ENCODE measurements at regions not wholly inside any gene's neighbourhood (a gene's known extent, or its start where the extent isn't known, plus 50 kb on each side); places are given as distances from the start of the nearest gene placed in this dataset.
"Not testable (repeated sequence)": the region's sequence is repeated elsewhere in the genome, so short reads cannot be mapped to it uniquely, and the experiment has no call there.

DNA sequence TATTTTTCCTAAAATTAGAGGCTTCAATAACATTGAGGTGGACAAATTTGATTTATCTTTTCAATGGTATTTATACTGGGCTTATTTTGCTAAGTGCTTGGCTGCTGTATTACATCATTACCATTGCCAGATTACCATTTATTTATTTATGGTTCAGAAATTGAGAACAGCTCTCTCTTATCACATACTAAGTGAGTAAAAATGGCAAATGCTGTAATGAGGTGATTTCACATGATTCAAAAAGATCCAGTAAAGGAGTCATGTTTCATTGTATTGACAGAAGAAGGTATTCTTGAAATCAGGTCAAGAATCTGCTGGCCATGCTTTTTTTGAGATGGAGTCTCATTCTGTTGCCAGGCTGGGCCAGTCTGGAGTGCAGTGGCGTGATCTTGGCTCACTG, 322.6 kb downstream of the KIF20B start:
- no peaks in the 10 kb centered on the region for H3K36me3 ChIP-seq (ENCODE audit: insufficient read depth, low read length)
- no peak overlapping the region for H3K4me3 ChIP-seq
- no peak for DNase-seq (ENCODE audit: low read depth, low spot score)
- H3K9me3 ChIP-seq (ENCODE audit: low read depth, low read length), result no peaks in the 10 kb centered on the region
- TF ChIP-seq FOXP2 (optimal IDR thresholded peaks at IDR 0.05; ENCODE audit: control extremely low read depth, extremely low read length, insufficient read depth), result no peak
- TF ChIP-seq EZH2 (IDR thresholded peaks at IDR 0.05), result no peak
- TF ChIP-seq POLR2AphosphoS5 (IDR thresholded peaks at IDR 0.05; ENCODE audit: borderline replicate concordance, low read depth, low read length), result no peak
- H3K9ac ChIP-seq (ENCODE audit: insufficient read length), result no peak overlapping the region
- H3K27ac ChIP-seq, result no peak overlapping the region

DNA sequence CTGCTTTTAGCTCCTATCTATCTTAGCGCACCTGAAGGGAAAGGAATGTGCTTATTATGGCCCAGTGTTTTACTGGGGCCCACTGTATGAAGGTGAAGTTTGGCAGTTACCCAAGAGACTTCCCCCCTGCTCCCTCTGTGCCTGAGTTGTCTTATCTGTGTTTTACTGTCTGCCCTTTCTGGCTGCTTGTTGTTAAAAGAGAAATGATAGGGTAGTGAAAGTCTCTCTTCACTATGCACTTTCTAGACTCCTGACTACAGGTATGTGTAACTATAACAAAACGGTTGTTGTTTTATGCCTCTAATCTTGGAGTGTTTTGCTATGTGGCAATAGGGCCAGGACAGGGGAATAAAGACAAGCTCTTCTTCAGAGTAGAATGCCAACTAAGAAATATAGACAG, 326.9 kb downstream of the KIF20B start:
- H3K27ac ChIP-seq, result no peak overlapping the region
- TF ChIP-seq EZH2 (IDR thresholded peaks at IDR 0.05) (no peak), POLR2AphosphoS5 (IDR thresholded peaks at IDR 0.05; ENCODE audit: borderline replicate concordance, low read depth, low read length) (no peak), FOXP2 (optimal IDR thresholded peaks at IDR 0.05; ENCODE audit: control extremely low read depth, extremely low read length, insufficient read depth) (no peak)

DNA sequence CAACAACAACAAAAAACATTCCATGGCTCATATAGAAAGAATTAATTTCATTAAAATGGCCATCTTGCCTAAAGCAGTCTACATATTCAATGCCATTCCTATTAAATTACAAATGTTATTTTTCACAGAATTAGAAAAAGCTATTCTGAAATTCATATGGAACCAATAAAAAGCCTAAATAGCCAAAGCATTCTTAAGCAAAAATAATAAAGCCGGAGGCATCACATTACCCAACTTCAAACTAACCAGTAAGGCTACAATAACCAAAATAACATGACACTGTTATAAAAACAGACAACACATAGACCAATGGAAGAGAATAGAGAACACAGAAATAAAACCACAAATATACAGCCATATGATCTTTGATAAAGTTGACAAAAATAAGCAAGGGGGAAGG, 330.4 kb downstream of the KIF20B start:
- no peak for TF ChIP-seq FOXP2 (optimal IDR thresholded peaks at IDR 0.05; ENCODE audit: control extremely low read depth, extremely low read length, insufficient read depth)
- no peak for TF ChIP-seq POLR2AphosphoS5 (IDR thresholded peaks at IDR 0.05; ENCODE audit: borderline replicate concordance, low read depth, low read length)
- TF ChIP-seq EZH2 (IDR thresholded peaks at IDR 0.05), result no peak
- Histone ChIP-seq H3K27ac (no peak overlapping the region), H3K36me3 (ENCODE audit: insufficient read depth, low read length) (no peaks in the 10 kb centered on the region), H3K4me3 (no peak overlapping the region), H3K9ac (ENCODE audit: insufficient read length) (no peak overlapping the region), H3K9me3 (ENCODE audit: low read depth, low read length) (no peaks in the 10 kb centered on the region)
- DNase-seq (ENCODE audit: low read depth, low spot score), result no peak

More for the DNA sequence above, 326.9 kb downstream of the KIF20B start:
- no peaks in the 10 kb centered on the region for H3K36me3 ChIP-seq (ENCODE audit: insufficient read depth, low read length)
- H3K9ac ChIP-seq (ENCODE audit: insufficient read length), result no peak overlapping the region
- DNase-seq (ENCODE audit: low read depth, low spot score), result no peak
- H3K4me3 ChIP-seq, result no peak overlapping the region
- no peaks in the 10 kb centered on the region for H3K9me3 ChIP-seq (ENCODE audit: low read depth, low read length)

- TF ChIP-seq FOXP2 (optimal IDR thresholded peaks at IDR 0.05; ENCODE audit: control extremely low read depth, extremely low read length, insufficient read depth) (no peak), EZH2 (IDR thresholded peaks at IDR 0.05) (no peak), POLR2AphosphoS5 (IDR thresholded peaks at IDR 0.05; ENCODE audit: borderline replicate concordance, low read depth, low read length) (no peak)
- no peaks in the 10 kb centered on the region for H3K9me3 ChIP-seq (ENCODE audit: low read depth, low read length)
- H3K4me3 ChIP-seq, result no peak overlapping the region
- H3K27ac ChIP-seq, result no peak overlapping the region
- H3K9ac ChIP-seq (ENCODE audit: insufficient read length), result no peak overlapping the region
- no peaks in the 10 kb centered on the region for H3K36me3 ChIP-seq (ENCODE audit: insufficient read depth, low read length)
- DNase-seq (ENCODE audit: low read depth, low spot score), result no peak
These were observed 331.1 kb downstream of the KIF20B start for GRCh38 chr10:90032519-90032918.

- H3K4me3 ChIP-seq; H3K9me3 ChIP-seq (ENCODE audit: low read depth, low read length); DNase-seq (ENCODE audit: low read depth, low spot score); H3K9ac ChIP-seq (ENCODE audit: insufficient read length); H3K36me3 ChIP-seq (ENCODE audit: insufficient read depth, low read length); H3K27ac ChIP-seq: not testable (repeated sequence)
These were observed 333.5 kb downstream of the KIF20B start for GRCh38 chr10:90034862-90035261.

DNA sequence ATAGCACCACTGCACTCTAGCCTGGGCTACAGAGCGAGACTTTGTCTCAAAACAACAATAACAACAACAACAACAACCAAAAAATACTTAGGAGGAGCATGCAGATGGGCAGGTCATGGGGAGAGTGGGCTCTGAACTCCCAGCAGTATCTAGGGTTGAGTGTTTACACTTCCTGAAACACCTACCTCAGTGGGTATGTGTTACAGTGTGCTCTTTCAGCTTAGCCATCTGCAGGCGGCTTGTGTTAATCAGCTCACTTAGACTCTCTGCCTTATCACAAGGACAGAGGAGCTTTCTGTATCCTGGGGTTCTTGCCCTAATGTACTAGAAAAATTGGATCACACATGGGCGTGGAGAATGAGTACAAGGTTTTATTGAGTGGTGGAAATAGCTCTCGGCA, 340.2 kb downstream of the KIF20B start:
- H3K9ac ChIP-seq (ENCODE audit: insufficient read length), result no peak overlapping the region
- no peaks in the 10 kb centered on the region for H3K36me3 ChIP-seq (ENCODE audit: insufficient read depth, low read length)
- H3K9me3 ChIP-seq (ENCODE audit: low read depth, low read length), result no peaks in the 10 kb centered on the region
- DNase-seq (ENCODE audit: low read depth, low spot score), result no peak
- H3K27ac ChIP-seq, result no peak overlapping the region
- TF ChIP-seq EZH2 (IDR thresholded peaks at IDR 0.05) (no peak), POLR2AphosphoS5 (IDR thresholded peaks at IDR 0.05; ENCODE audit: borderline replicate concordance, low read depth, low read length) (no peak), FOXP2 (optimal IDR thresholded peaks at IDR 0.05; ENCODE audit: control extremely low read depth, extremely low read length, insufficient read depth) (no peak)
- no peak overlapping the region for H3K4me3 ChIP-seq

DNA sequence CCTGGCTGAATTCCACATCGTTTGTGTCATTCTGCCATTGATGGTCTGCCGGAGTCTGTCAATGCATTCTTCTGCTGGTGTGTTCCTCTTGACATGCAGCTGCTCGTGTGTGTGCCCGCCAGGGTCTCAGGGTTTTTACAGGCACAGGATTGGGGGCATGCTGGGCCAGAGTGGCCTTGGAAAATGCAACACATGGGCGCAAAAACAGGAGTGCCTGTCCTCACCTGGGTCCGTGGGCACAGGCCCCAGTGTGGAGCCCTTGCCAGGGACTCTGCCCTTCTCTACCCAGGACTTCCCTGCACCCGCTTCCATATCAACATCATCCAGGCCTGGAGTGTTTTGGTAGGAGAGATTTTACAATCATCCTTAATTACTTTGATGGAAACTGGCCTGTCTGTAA, 340.7 kb downstream of the KIF20B start:
- no peak overlapping the region for H3K4me3 ChIP-seq
- H3K9me3 ChIP-seq (ENCODE audit: low read depth, low read length), result no peaks in the 10 kb centered on the region
- no peak overlapping the region for H3K9ac ChIP-seq (ENCODE audit: insufficient read length)
- no peak overlapping the region for H3K27ac ChIP-seq
- TF ChIP-seq EZH2 (IDR thresholded peaks at IDR 0.05) (no peak), POLR2AphosphoS5 (IDR thresholded peaks at IDR 0.05; ENCODE audit: borderline replicate concordance, low read depth, low read length) (no peak), FOXP2 (optimal IDR thresholded peaks at IDR 0.05; ENCODE audit: control extremely low read depth, extremely low read length, insufficient read depth) (no peak)
- no peak for DNase-seq (ENCODE audit: low read depth, low spot score)
- no peaks in the 10 kb centered on the region for H3K36me3 ChIP-seq (ENCODE audit: insufficient read depth, low read length)

DNA sequence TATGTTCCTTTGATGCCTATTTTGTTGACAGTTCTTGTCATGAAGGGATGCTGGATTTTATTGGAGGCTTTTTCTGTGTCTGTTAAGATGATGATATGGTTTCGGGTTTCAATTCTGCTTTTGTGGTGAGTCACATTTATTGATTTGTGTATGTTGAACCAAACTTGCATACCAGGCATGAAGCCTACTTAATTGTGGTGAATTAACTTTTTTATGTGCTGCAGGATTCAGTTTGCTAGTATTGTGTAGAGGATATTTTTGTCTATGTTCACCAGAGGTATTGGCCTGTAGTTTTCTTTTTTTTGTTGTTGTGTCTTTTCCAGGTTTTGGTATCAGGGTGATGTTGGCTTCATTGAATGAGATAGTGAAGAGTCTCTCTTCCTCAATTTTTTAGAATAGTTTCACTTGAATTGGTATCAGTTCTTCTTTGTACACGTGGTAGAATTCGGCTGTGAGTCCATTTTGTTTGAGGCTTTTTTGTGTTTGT, 345.9 kb downstream of the KIF20B start:
- Histone ChIP-seq H3K36me3 (ENCODE audit: insufficient read depth, low read length) (no peaks in the 10 kb centered on the region), H3K9me3 (ENCODE audit: low read depth, low read length) (no peaks in the 10 kb centered on the region), H3K4me3 (no peak overlapping the region), H3K27ac (no peak overlapping the region), H3K9ac (ENCODE audit: insufficient read length) (no peak overlapping the region)
- TF ChIP-seq EZH2 (IDR thresholded peaks at IDR 0.05) (no peak), FOXP2 (optimal IDR thresholded peaks at IDR 0.05; ENCODE audit: control extremely low read depth, extremely low read length, insufficient read depth) (no peak), POLR2AphosphoS5 (IDR thresholded peaks at IDR 0.05; ENCODE audit: borderline replicate concordance, low read depth, low read length) (no peak)
- DNase-seq (ENCODE audit: low read depth, low spot score), result no peak

GRCh38 chr10:90051053-90051452, 349.7 kb downstream of the KIF20B start:
- H3K27ac ChIP-seq, result no peak overlapping the region
- TF ChIP-seq EZH2 (IDR thresholded peaks at IDR 0.05) (no peak), POLR2AphosphoS5 (IDR thresholded peaks at IDR 0.05; ENCODE audit: borderline replicate concordance, low read depth, low read length) (no peak), FOXP2 (optimal IDR thresholded peaks at IDR 0.05; ENCODE audit: control extremely low read depth, extremely low read length, insufficient read depth) (no peak)
- no peak overlapping the region for H3K9ac ChIP-seq (ENCODE audit: insufficient read length)

More at GRCh38 chr10:90051053-90051452, 349.7 kb downstream of the KIF20B start:
- Histone ChIP-seq H3K9me3 (ENCODE audit: low read depth, low read length) (no peaks in the 10 kb centered on the region), H3K36me3 (ENCODE audit: insufficient read depth, low read length) (no peaks in the 10 kb centered on the region), H3K4me3 (no peak overlapping the region)
- no peak for DNase-seq (ENCODE audit: low read depth, low spot score)
